Chondrocyte (in vitro differentiated cells): ENCODE measurements at regions not wholly inside any gene's neighbourhood (a gene's known extent, or its start where the extent isn't known, plus 50 kb on each side); places are given as distances from the start of the nearest gene placed in this dataset.

Experiments used
- DNase-seq: peaks from one replicate; pipeline ENCODE4 v3.0.0; 2021; ENCODE audit warnings: mixed read lengths, low spot score
- H3K27ac Mint-ChIP-seq: one replicate; pipeline ENCODE4 v1.8.0; 2021; ENCODE audit warnings: mild to moderate bottlenecking, moderate library complexity, mixed read lengths; ENCODE audit not compliant: unreplicated experiment
- H3K27me3 Mint-ChIP-seq: 2 replicates; pipeline ENCODE4 v1.8.0; 2021; ENCODE audit warnings: low read depth, mixed read lengths
- H3K36me3 Mint-ChIP-seq: 2 replicates; pipeline ENCODE4 v1.8.0; 2021; ENCODE audit warnings: low read depth, mixed read lengths
- H3K4me1 Mint-ChIP-seq: 2 replicates; pipeline ENCODE4 v1.8.0; 2021; ENCODE audit warnings: low read depth, mild to moderate bottlenecking, mixed read lengths
- H3K4me3 Mint-ChIP-seq: one replicate; pipeline ENCODE4 v1.8.0; 2021; ENCODE audit warnings: mild to moderate bottlenecking, moderate library complexity, mixed read lengths; ENCODE audit not compliant: unreplicated experiment
- H3K9me3 Mint-ChIP-seq: 2 replicates; pipeline ENCODE4 v1.8.0; 2021; ENCODE audit warnings: low read depth, mixed read lengths
- TF ChIP-seq, protein P1 (sequence below): fragments of 200-600 bp; sonication (generic); IDR thresholded peaks from 2 replicates; pipeline ENCODE4 v1.5.0; 2021; ENCODE audit warnings: antibody characterized with exemption, mild to moderate bottlenecking, moderate library complexity

- TF ChIP-seq, protein P1, sequence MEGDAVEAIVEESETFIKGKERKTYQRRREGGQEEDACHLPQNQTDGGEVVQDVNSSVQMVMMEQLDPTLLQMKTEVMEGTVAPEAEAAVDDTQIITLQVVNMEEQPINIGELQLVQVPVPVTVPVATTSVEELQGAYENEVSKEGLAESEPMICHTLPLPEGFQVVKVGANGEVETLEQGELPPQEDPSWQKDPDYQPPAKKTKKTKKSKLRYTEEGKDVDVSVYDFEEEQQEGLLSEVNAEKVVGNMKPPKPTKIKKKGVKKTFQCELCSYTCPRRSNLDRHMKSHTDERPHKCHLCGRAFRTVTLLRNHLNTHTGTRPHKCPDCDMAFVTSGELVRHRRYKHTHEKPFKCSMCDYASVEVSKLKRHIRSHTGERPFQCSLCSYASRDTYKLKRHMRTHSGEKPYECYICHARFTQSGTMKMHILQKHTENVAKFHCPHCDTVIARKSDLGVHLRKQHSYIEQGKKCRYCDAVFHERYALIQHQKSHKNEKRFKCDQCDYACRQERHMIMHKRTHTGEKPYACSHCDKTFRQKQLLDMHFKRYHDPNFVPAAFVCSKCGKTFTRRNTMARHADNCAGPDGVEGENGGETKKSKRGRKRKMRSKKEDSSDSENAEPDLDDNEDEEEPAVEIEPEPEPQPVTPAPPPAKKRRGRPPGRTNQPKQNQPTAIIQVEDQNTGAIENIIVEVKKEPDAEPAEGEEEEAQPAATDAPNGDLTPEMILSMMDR: no peak
- no peak for DNase-seq
- H3K4me1 Mint-ChIP-seq: no peaks in the 10 kb centered on the region
- H3K27ac Mint-ChIP-seq: no peak overlapping the region
- H3K4me3 Mint-ChIP-seq: no peak overlapping the region
- peaks cover 20% of the 10 kb centered on the region for H3K27me3 Mint-ChIP-seq
- H3K36me3 Mint-ChIP-seq: no peaks in the 10 kb centered on the region
- H3K9me3 Mint-ChIP-seq: no peaks in the 10 kb centered on the region
Observed at GRCh38 chr9:118521261-118521660, 817.1 kb downstream of the TLR4 start.

DNA sequence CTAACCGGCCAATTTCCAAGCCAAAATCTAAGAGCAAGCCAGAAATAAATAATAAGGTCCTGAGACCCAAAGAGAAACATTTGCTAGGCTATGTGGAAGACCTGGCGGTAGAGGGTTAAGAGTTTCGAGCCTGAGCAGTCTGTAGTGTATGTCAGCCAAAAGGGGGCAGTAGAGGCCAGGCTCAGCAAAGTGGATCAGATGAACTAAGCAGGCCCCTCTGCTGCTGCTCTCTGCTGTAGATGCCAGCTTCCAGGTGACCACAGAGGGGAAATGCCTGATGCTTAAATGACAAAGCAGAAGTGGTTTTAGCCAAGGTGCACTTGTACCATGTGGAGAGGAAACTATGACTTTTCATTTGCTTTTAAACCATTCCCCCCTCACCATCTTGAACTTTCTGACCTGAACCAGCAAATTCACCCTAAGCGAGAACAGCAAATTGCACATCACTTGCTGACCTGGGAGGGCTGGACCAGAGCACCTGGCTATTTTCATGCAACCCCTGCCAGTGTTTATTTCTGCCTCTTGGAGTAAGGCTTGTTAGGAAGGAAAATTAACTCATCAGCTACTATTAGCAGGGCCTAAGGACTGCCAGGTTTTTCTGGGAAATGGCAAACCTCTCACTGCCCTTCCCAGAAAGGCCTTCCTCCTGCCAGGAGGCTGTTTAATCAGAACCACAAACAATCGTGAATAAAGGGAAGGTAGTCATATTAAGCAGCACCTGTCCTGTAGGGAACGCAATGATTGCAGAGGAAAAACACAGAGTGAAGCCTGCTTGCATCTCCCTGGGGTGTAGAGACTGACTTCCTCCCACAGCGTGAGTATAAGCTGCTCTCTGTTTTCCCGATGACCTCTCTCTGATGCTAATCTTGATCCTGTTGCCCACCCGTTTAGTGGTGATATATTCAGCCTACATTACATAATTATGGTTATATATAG is 818.2 kb downstream of the TLR4 start:
- no peak overlapping the region for H3K27ac Mint-ChIP-seq
- no peak for DNase-seq
- no peaks in the 10 kb centered on the region for H3K36me3 Mint-ChIP-seq
- no peaks in the 10 kb centered on the region for H3K9me3 Mint-ChIP-seq
- H3K27me3 Mint-ChIP-seq: peaks cover 18% of the 10 kb centered on the region
- H3K4me3 Mint-ChIP-seq: no peak overlapping the region
- TF ChIP-seq, protein P1: peak; percentile 90
- no peaks in the 10 kb centered on the region for H3K4me1 Mint-ChIP-seq

GRCh38 chr9:118527261-118527660 is 823.1 kb downstream of the TLR4 start:
- Mint-ChIP-seq H3K4me3 (no peak overlapping the region), H3K27me3 (no peaks in the 10 kb centered on the region), H3K9me3 (no peaks in the 10 kb centered on the region), H3K36me3 (no peaks in the 10 kb centered on the region), H3K27ac (no peak overlapping the region), H3K4me1 (peaks cover 17% of the 10 kb centered on the region)
- TF ChIP-seq, protein P1: no peak
- DNase-seq: no peak

DNA sequence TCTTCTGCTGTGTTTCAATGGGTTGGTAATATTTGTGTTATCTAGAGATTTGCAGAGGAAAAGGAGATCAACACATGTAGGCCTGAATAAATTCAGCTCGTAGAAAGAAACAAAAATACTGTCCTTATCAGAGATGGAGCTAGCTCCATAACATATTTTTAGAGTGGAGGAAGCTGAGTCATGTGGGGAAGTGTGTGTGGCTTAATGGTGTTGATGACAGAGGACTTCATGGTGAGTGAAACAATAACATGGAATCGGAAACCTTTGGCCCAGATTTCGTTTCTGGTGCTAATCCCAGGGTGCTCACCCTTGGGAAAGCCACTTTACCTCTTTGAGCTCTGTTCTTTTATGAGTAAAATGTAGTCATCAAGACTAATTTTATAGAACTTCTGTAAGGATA is 825.0 kb downstream of the TLR4 start:
- Mint-ChIP-seq H3K27me3 (no peaks in the 10 kb centered on the region), H3K27ac (peak overlapping the region; percentile 60), H3K36me3 (no peaks in the 10 kb centered on the region), H3K4me3 (no peak overlapping the region), H3K9me3 (no peaks in the 10 kb centered on the region), H3K4me1 (peaks cover 36% of the 10 kb centered on the region)
- TF ChIP-seq, protein P1: no peak
- no peak for DNase-seq

- no peaks in the 10 kb centered on the region for H3K36me3 Mint-ChIP-seq
- H3K9me3 Mint-ChIP-seq: no peaks in the 10 kb centered on the region
- H3K4me1 Mint-ChIP-seq: peaks cover 39% of the 10 kb centered on the region
- TF ChIP-seq, protein P1: no peak
- no peak for DNase-seq
- no peaks in the 10 kb centered on the region for H3K27me3 Mint-ChIP-seq
- no peak overlapping the region for H3K27ac Mint-ChIP-seq
- no peak overlapping the region for H3K4me3 Mint-ChIP-seq
Observed at GRCh38 chr9:118529624-118530214, 825.5 kb downstream of the TLR4 start.
